ENCODE measurements at regions not wholly inside any gene's neighbourhood (a gene's known extent, or its start where the extent isn't known, plus 50 kb on each side); places are given as distances from the start of the nearest gene placed in this dataset.

GRCh38 chr15:81484086-81484955, 110.3 kb upstream of the TMC3 start:
- H3K4me1 ChIP-seq (ENCODE audit: control insufficient read depth, insufficient read depth, low read length) = no peaks in the 10 kb centered on the region
- H3K9me3 ChIP-seq (ENCODE audit: control insufficient read depth, insufficient read depth, low read length) = no peaks in the 10 kb centered on the region; the same call in 1 of the 2 replicates
- H3K36me3 ChIP-seq (ENCODE audit: control insufficient read depth, insufficient read depth, low read length) = no peaks in the 10 kb centered on the region
- no peak overlapping the region for H3K27ac ChIP-seq (ENCODE audit: low read length)
- no peak for DNase-seq (ENCODE audit: low read depth, low spot score)
- no peaks in the 10 kb centered on the region for H3K27me3 ChIP-seq (ENCODE audit: control insufficient read depth, insufficient read depth, low read length)
- no peak overlapping the region for H3K4me3 ChIP-seq (ENCODE audit: low read length)
- WGBS (ENCODE audit: insufficient coverage, insufficient read length) = no CpG with 5 or more reads among the region's 12 CpGs

- H3K4me3 ChIP-seq (ENCODE audit: low read length) = no peak overlapping the region
- no peak overlapping the region for H3K27ac ChIP-seq (ENCODE audit: low read length)
- no peak for DNase-seq (ENCODE audit: low read depth, low spot score)
- no peaks in the 10 kb centered on the region for H3K4me1 ChIP-seq (ENCODE audit: control insufficient read depth, insufficient read depth, low read length)
- WGBS (ENCODE audit: insufficient coverage, insufficient read length) = no CpG with 5 or more reads among the region's 3 CpGs
- H3K9me3 ChIP-seq (ENCODE audit: control insufficient read depth, insufficient read depth, low read length) = no peaks in the 10 kb centered on the region; the same call in 1 of the 2 replicates
- no peaks in the 10 kb centered on the region for H3K36me3 ChIP-seq (ENCODE audit: control insufficient read depth, insufficient read depth, low read length)
- no peaks in the 10 kb centered on the region for H3K27me3 ChIP-seq (ENCODE audit: control insufficient read depth, insufficient read depth, low read length)
Observed at GRCh38 chr15:81483496-81483895, 109.5 kb upstream of the TMC3 start.

GRCh38 chr15:81481346-81481745, 107.3 kb upstream of the TMC3 start:
- no CpG with 5 or more reads among the region's 7 CpGs for WGBS (ENCODE audit: insufficient coverage, insufficient read length)

GRCh38 chr15:81480645-81481053, 106.6 kb upstream of the TMC3 start:
- H3K9me3 ChIP-seq (ENCODE audit: control insufficient read depth, insufficient read depth, low read length) = no peaks in the 10 kb centered on the region; the same call in 1 of the 2 replicates
- H3K36me3 ChIP-seq (ENCODE audit: control insufficient read depth, insufficient read depth, low read length) = no peaks in the 10 kb centered on the region
- H3K27me3 ChIP-seq (ENCODE audit: control insufficient read depth, insufficient read depth, low read length) = no peaks in the 10 kb centered on the region
- H3K4me3 ChIP-seq (ENCODE audit: low read length) = no peak overlapping the region
- no peaks in the 10 kb centered on the region for H3K4me1 ChIP-seq (ENCODE audit: control insufficient read depth, insufficient read depth, low read length)
- H3K27ac ChIP-seq (ENCODE audit: low read length) = no peak overlapping the region
- WGBS (ENCODE audit: insufficient coverage, insufficient read length) = no CpG with 5 or more reads among the region's 7 CpGs
- no peak for DNase-seq (ENCODE audit: low read depth, low spot score)

More at GRCh38 chr15:81481346-81481745, 107.3 kb upstream of the TMC3 start:
- Histone ChIP-seq H3K4me3 (ENCODE audit: low read length) (no peak overlapping the region), H3K4me1 (ENCODE audit: control insufficient read depth, insufficient read depth, low read length) (no peaks in the 10 kb centered on the region), H3K27ac (ENCODE audit: low read length) (no peak overlapping the region), H3K27me3 (ENCODE audit: control insufficient read depth, insufficient read depth, low read length) (no peaks in the 10 kb centered on the region), H3K36me3 (ENCODE audit: control insufficient read depth, insufficient read depth, low read length) (no peaks in the 10 kb centered on the region), H3K9me3 (ENCODE audit: control insufficient read depth, insufficient read depth, low read length) (no peaks in the 10 kb centered on the region; the same call in 1 of the 2 replicates)
- DNase-seq (ENCODE audit: low read depth, low spot score) = no peak

DNA sequence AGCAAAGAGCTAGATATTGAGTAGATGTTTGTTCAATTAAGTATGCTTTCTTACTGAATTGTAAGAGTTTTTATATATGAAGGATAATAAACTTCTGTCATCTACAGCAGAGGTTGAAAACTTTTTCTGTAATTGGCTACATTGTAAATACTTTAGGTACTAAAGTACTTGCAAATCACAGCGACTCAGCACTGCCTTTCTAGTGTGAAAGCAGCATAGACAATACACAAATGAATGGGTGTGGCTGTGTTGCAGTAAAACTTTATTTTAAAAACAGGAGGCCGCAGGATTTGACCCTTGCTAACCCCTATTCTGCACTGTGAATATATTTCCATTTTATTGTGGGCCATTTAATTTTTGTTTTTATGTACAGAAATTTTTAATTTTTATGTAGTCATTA, 104.3 kb upstream of the TMC3 start:
- no peak for DNase-seq (ENCODE audit: low read depth, low spot score)
- no peaks in the 10 kb centered on the region for H3K27me3 ChIP-seq (ENCODE audit: control insufficient read depth, insufficient read depth, low read length)
- no peak overlapping the region for H3K27ac ChIP-seq (ENCODE audit: low read length)
- no peaks in the 10 kb centered on the region; the same call in 1 of the 2 replicates for H3K9me3 ChIP-seq (ENCODE audit: control insufficient read depth, insufficient read depth, low read length)
- no peak overlapping the region for H3K4me3 ChIP-seq (ENCODE audit: low read length)
- H3K4me1 ChIP-seq (ENCODE audit: control insufficient read depth, insufficient read depth, low read length) = no peaks in the 10 kb centered on the region
- no peaks in the 10 kb centered on the region for H3K36me3 ChIP-seq (ENCODE audit: control insufficient read depth, insufficient read depth, low read length)
- no CpG with 5 or more reads among the region's 2 CpGs for WGBS (ENCODE audit: insufficient coverage, insufficient read length)

- H3K4me3 ChIP-seq (ENCODE audit: low read length) = no peak overlapping the region
- no peak for DNase-seq (ENCODE audit: low read depth, low spot score)
- H3K4me1 ChIP-seq (ENCODE audit: control insufficient read depth, insufficient read depth, low read length) = no peaks in the 10 kb centered on the region
- H3K27me3 ChIP-seq (ENCODE audit: control insufficient read depth, insufficient read depth, low read length) = no peaks in the 10 kb centered on the region
- no CpG with 5 or more reads among the region's 1 CpG for WGBS (ENCODE audit: insufficient coverage, insufficient read length)
- H3K27ac ChIP-seq (ENCODE audit: low read length) = no peak overlapping the region
- H3K9me3 ChIP-seq (ENCODE audit: control insufficient read depth, insufficient read depth, low read length) = no peaks in the 10 kb centered on the region
- H3K36me3 ChIP-seq (ENCODE audit: control insufficient read depth, insufficient read depth, low read length) = no peaks in the 10 kb centered on the region
Observed at GRCh38 chr15:81475926-81476325, 101.9 kb upstream of the TMC3 start.

DNA sequence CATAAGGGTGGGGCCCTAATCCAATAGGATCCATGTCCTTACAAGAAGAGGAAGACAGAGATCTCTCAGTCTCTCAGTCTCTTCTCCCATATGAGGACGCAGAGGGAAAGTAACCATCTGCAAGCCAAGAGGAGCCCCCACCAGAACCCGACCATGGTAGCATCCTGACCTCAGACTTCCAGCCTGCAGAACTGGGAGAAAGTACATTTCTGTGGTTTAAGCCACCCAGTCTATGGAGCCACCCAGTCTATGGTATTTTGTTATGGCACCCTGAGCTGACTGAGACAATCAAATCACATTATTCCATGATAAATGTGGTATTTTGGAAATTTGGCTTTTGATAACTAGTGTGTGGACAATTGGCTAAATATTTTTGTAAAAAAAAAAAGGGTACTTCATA, 101.5 kb upstream of the TMC3 start:
- H3K4me3 ChIP-seq (ENCODE audit: low read length) = no peak overlapping the region
- WGBS (ENCODE audit: insufficient coverage, insufficient read length) = no CpG with 5 or more reads among the region's 2 CpGs
- H3K36me3 ChIP-seq (ENCODE audit: control insufficient read depth, insufficient read depth, low read length) = no peaks in the 10 kb centered on the region
- H3K27ac ChIP-seq (ENCODE audit: low read length) = no peak overlapping the region
- no peak for DNase-seq (ENCODE audit: low read depth, low spot score)
- no peaks in the 10 kb centered on the region for H3K9me3 ChIP-seq (ENCODE audit: control insufficient read depth, insufficient read depth, low read length)
- no peaks in the 10 kb centered on the region for H3K4me1 ChIP-seq (ENCODE audit: control insufficient read depth, insufficient read depth, low read length)
- H3K27me3 ChIP-seq (ENCODE audit: control insufficient read depth, insufficient read depth, low read length) = no peaks in the 10 kb centered on the region

GRCh38 chr15:81473946-81474345, 99.9 kb upstream of the TMC3 start:
- Histone ChIP-seq H3K4me1 (ENCODE audit: control insufficient read depth, insufficient read depth, low read length) (no peaks in the 10 kb centered on the region), H3K4me3 (ENCODE audit: low read length) (no peak overlapping the region), H3K9me3 (ENCODE audit: control insufficient read depth, insufficient read depth, low read length) (no peaks in the 10 kb centered on the region), H3K36me3 (ENCODE audit: control insufficient read depth, insufficient read depth, low read length) (no peaks in the 10 kb centered on the region), H3K27ac (ENCODE audit: low read length) (no peak overlapping the region), H3K27me3 (ENCODE audit: control insufficient read depth, insufficient read depth, low read length) (no peaks in the 10 kb centered on the region)
- DNase-seq (ENCODE audit: low read depth, low spot score) = no peak
- WGBS (ENCODE audit: insufficient coverage, insufficient read length) = no CpG with 5 or more reads among the region's 5 CpGs

DNA sequence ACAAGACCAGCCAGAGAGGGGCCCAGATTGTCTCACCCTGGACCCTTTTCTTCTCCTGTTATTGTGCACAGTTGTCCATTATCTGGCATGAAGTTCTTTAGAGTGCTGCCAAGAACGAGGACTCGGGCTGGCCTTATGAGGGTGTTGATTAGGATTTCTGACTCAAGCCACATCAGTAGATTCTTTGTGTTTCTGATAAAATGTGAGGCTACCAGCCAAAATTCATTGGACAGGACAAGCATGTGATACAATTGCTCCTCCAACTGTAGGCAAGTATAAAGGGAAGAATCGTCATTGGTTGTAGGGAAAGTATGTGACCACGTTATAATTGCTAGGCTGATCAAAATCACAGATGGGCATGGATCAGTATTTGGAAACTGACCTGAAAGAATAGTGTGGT, 99.2 kb upstream of the TMC3 start:
- DNase-seq (ENCODE audit: low read depth, low spot score) = no peak
- no peaks in the 10 kb centered on the region for H3K36me3 ChIP-seq (ENCODE audit: control insufficient read depth, insufficient read depth, low read length)
- H3K9me3 ChIP-seq (ENCODE audit: control insufficient read depth, insufficient read depth, low read length) = no peaks in the 10 kb centered on the region
- no CpG with 5 or more reads among the region's 4 CpGs for WGBS (ENCODE audit: insufficient coverage, insufficient read length)
- H3K27ac ChIP-seq (ENCODE audit: low read length) = no peak overlapping the region
- H3K27me3 ChIP-seq (ENCODE audit: control insufficient read depth, insufficient read depth, low read length) = no peaks in the 10 kb centered on the region
- no peaks in the 10 kb centered on the region for H3K4me1 ChIP-seq (ENCODE audit: control insufficient read depth, insufficient read depth, low read length)
- no peak overlapping the region for H3K4me3 ChIP-seq (ENCODE audit: low read length)

DNA sequence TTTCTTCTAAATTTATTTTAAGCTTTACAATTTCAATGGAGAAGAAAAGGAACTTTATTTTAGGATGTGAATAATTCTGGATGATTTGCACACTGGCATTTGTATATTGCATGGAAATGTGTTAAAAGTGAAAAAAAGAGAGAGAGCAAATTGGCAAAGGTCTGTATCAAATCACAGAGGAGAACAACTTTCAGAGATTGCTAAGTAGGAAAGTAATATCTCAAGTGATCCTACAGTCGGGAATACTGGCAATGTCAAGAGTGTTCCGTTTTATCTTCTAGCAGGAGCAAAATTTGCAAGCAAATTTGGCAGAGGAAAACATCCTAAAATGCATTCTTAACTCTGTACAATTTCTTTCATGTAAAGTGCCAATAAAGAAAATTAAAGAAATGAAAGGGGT, 97.1 kb upstream of the TMC3 start:
- no peaks in the 10 kb centered on the region for H3K4me1 ChIP-seq (ENCODE audit: control insufficient read depth, insufficient read depth, low read length)

DNA sequence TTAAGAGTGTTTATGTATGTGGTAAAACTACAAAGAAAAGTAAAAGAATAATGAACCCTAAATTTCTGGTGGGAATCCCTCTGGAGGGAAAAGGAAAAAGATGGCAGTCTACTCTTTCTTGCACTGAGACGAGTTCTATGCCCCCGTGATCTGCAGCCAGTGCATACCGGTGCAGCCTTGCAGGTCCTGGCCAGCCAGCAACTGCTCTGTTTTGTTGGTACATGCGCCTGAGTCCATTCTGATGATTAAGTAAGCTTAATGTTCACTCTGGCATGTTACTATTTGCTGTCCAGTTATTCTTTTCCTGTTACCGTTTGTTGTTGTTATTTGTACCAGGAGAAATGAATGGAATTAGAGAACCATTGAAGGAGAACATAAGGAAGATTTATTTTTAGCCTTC, 95.1 kb upstream of the TMC3 start:
- H3K4me3 ChIP-seq (ENCODE audit: low read length) = no peak overlapping the region
- no peak for DNase-seq (ENCODE audit: low read depth, low spot score)
- WGBS (ENCODE audit: insufficient coverage, insufficient read length) = no CpG with 5 or more reads among the region's 5 CpGs
- H3K4me1 ChIP-seq (ENCODE audit: control insufficient read depth, insufficient read depth, low read length) = no peaks in the 10 kb centered on the region
- H3K36me3 ChIP-seq (ENCODE audit: control insufficient read depth, insufficient read depth, low read length) = no peaks in the 10 kb centered on the region
- no peaks in the 10 kb centered on the region for H3K27me3 ChIP-seq (ENCODE audit: control insufficient read depth, insufficient read depth, low read length)
- H3K9me3 ChIP-seq (ENCODE audit: control insufficient read depth, insufficient read depth, low read length) = no peaks in the 10 kb centered on the region
- H3K27ac ChIP-seq (ENCODE audit: low read length) = no peak overlapping the region

More for the DNA sequence above, 97.1 kb upstream of the TMC3 start:
- no CpG with 5 or more reads among the region's 2 CpGs for WGBS (ENCODE audit: insufficient coverage, insufficient read length)
- no peak overlapping the region for H3K27ac ChIP-seq (ENCODE audit: low read length)
- no peaks in the 10 kb centered on the region for H3K27me3 ChIP-seq (ENCODE audit: control insufficient read depth, insufficient read depth, low read length)
- H3K4me3 ChIP-seq (ENCODE audit: low read length) = no peak overlapping the region
- H3K9me3 ChIP-seq (ENCODE audit: control insufficient read depth, insufficient read depth, low read length) = no peaks in the 10 kb centered on the region
- DNase-seq (ENCODE audit: low read depth, low spot score) = no peak
- H3K36me3 ChIP-seq (ENCODE audit: control insufficient read depth, insufficient read depth, low read length) = no peaks in the 10 kb centered on the region
